NCI-H1092 (cell line): ENCODE measurements at regions not wholly inside any gene's neighbourhood (a gene's known extent, or its start where the extent isn't known, plus 50 kb on each side); places are given as distances from the start of the nearest gene placed in this dataset.

Experiments used
- DNase-seq: peaks from one replicate; lab custom pipeline; 2025; lab: John Stamatoyannopoulos, UW

DNA sequence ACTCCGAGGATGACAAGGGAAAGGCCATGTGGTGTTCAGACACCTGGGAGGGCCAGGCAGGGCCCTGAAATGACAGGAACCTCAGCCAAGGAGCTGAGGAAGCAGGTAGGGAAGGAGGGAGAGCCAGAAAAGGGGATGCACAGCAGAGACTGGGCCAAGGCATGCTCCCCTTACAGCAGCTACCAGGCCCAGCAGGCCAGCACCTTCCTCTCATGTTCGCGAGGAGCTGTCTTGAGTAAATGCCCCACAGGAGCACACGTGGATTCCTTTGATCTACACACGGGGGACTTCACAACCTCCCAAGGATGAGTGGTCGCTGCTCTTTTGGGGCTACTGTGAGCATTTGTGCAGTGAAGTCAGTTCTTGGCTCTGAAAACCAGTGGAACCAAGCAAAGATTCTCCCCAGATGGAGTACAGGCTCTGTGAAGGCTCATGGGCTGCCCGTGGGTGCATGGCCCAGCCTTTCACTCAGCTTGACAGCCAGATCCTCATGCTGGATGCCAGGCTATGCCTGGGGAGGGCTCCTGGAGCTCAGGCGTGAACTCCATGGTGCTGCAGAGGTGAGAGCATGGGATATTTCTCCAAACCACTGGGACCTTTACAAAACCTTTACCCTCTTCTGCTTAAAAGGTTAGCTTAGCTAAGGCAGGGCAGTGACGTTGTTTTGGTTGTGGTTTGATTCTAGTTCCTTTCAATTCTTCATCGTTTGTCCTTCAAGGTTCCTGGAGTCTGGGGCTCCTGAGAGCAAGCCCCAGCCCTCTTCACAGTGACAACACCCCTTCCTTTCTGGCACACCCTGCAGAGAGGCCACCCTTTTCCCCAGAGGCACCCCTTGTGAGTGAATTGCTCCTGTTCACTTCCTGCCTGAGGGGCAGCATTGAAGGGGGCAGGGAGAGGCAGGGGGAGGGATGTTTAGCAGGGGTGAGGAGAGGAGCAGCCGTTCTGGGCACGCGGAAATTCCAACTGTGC lies 74.2 kb upstream of the ZPBP start:
- no peak for DNase-seq

DNA sequence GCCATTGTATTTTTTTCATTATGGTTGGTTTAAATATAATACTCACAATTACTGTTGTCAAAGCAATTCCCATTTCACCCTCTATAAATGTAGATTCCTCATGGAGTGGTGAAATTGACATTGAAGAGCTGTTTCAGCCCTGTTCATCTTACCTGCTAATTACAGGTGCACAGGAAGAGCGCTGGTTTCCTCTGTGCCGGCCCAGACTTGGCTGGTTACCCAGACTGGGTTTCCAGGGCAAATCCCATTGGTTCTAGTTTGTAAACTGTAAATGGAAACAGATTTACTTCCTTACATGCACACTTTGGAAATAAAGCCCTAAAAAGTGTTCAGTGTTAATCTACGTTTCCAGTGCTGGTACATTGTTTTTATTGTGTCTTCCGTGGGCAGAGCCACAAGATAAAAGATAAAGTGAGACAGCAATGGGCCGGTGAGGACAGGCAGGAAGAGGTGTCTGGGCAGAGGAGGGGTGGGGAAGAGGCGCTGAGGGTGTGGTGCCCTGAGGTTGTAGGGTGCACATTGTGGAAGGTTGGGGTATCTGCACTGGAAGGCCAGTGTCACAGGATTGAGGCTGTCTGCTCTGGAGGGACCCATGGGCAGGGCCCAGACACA lies 71.6 kb upstream of the ZPBP start:
- no peak for DNase-seq

DNA sequence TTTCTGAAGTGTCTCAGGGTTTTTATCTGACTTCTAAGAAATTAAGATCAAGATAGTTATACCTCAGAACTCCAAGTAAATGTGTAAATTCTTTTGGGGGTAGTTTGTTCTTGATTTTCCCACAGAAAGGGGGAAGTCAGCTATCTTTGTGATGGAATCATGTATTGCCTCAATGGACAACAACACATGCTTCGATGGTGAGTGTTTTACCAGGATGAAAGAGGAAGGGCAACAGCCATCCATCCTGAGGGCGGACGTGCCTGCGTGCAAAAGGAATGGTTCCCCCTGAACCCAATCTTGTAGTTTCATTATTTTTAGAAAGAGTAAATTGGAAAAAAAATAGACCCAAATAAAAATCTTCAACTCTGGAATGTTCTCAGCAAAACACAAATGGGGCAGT lies 67.2 kb upstream of the ZPBP start:
- no peak for DNase-seq

DNA sequence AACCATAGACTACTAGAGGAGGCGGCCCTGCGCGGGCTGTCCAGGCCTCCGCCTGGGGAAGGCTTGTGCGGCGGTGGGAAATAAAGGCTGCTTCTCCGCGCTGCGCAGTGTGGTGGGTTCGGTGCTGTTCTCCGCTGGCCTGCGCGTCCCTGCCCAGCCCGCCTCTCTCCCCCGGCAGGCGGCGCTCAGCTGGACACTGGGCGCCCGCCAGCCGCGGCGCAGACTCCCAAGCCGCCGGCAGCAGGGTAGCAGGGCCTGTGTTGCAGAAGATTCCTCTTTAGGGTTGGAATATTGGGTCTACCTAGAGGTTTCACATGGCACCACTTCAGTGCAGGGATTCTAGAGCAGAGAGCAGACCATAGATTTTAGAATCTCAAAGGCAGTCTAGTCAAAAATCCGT lies 66.1 kb upstream of the ZPBP start:
- no peak for DNase-seq

DNA sequence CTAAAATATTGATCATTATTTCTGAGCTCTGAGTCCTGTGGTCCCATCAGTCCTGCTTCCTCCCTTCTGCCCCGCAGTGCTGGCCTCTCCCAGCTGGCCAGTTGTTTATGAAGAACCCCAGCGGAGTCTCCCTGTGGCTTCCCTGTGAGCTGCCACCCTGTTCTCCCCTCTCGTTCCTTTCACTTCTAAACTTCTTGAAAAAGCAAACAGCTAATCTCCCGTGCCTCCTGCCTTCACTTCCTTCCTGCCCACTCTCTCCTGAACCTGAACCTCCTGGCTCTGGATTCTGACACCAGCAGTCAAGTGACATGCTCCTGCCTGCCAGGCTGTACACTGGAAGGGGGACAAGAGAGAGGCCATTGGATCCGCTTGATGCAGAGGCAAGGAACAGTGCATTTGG lies 63.7 kb upstream of the ZPBP start:
- DNase-seq, result no peak

DNA sequence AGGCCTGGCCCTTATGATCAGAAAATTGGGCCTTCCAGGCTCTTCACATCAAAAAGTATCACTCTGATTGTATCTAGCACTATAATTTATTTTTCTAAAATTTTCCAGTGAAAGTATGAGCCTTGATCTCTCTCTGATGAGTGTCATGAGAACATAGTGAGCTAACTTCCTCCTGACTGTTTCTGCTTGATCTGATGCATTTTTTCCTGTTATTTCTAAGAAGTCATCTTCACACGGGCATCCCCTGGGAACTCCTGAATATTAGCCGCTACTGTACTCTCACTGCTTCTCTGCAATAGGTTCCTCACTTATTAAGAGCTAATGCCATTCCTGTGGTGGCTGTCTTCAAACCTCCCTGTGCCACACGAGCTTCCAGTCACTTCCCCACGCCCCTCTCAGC lies 63.1 kb upstream of the ZPBP start:
- DNase-seq, result no peak

DNA sequence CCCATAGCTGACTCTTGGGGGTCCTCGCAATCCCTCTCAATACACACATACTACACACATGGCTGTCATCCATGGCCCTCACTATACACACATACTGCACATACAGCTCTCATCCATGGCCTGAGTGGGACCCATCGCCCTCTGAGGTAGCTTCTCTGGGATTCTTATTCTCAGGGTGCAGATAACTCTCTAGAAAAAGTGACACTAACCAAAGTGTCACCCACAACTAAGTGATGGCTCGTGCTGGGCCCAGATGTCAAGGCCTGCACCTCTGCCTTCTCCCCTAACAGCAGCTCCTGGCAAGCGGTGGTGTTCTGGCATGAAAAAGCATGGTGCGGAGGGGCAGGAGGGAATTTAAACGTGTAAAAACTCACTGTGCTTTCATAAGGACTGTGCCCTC lies 62.7 kb upstream of the ZPBP start:
- DNase-seq, result no peak

DNA sequence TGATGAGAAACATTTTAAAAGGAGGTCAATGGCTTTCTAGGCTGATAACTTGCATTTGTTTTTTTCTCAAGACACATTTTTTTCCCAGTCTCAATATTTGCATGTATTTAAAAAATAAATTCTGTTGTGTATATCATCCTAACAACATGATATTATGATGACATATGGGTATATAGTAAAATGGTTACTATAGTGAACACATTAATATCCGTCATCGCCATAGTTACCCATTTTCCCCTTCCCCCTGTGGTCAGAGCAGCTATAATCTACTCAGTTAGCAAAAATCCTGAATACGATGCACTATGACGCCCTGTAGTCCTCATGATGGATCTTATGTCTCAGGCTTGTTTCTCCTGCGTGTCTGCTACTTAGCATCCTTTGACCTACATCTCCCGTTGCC lies 60.9 kb upstream of the ZPBP start:
- no peak for DNase-seq

DNA sequence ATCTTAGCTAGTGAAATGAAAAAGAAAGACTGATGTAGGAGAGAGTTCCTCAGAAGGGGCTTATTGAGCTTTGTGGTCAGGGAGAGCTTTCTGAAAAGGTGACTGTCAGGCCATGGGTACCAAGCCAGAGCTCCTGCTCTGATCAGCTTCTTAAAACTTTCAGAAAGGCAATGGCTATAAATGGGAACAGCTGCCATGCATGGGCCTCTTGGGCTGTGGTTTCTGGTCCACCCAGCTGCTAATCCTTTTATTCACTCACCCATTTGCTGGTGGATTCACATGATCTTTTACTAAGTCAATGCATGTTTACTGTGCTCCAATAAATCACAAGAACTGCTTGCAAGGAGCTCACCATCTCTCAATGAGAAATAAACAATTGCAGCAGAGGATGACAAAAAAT lies 60.1 kb upstream of the ZPBP start:
- no peak for DNase-seq

DNA sequence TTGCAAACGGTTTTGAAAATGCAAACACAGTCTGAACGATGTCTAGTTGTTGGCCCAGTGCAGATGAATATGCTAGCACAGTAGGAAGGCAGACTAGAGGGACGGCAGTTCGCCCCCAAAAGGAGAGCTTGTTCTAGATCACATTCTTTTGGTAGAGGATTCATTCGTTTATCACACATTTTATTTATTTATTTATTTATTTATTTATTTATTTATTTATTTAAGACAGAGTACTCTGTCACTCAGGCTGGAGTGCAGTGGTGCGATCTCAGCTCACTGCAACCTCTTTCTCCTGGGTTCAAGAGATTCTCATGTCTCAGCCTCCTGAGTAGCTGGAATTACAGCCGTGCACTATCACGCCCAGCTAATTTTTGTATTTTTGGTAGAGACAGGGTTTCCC lies 59.4 kb upstream of the ZPBP start:
- no peak for DNase-seq

DNA sequence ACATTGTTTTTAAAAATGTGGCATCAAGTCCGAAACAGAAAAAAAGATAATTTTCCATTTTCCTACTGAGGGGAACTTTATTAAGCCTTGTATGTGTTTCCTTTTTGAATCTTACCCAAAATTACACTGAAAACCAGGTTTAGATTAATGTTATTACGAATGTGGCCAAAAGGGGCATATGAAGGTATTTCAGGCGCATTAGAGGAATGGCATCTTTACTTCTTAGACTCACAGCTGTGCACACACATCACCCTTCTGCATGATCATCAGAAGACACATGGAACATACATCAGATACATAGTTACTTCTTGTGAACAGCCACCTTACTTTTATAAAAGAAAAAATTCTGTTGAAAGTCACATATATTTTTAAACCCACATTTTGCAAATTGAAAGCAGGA lies 58.6 kb upstream of the ZPBP start:
- no peak for DNase-seq

DNA sequence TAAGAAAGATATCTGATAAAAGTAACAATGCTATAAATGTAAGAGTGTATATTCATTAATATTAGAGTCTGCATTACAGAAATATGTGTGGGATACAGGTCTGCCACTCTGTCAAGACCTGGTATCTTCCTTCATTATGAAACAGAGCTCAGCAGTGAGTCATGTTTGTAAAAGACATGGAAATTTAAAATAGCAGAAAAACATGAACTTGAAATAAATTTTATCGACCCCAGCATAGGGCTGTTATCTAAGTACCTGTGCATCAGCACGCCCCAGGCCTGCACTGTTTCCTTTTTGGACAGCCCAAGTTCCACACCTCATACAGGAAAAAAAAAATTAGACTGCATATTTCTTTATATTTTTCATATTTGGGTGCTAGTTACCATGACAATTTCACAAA lies 58.0 kb upstream of the ZPBP start:
- DNase-seq, result no peak

DNA sequence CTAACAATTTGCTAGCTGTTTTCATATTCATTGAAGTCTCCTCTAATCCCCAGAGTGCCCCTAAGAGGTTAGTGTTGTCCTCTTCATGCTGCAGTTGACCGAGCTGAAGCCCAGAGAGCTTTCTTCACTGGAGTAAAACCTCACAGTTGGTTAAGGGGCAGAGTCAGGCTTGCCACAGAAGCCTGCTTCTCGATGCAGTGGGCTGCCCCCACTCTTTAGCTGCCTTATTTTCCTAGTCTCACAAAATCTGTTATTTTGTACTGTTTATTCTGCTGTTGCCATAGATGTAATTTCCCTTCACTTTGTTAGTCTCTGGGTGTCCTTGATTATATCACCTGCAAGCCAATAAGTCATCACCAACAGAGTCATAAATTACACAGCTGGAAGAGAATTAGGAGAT lies 56.3 kb upstream of the ZPBP start:
- DNase-seq, result no peak

DNA sequence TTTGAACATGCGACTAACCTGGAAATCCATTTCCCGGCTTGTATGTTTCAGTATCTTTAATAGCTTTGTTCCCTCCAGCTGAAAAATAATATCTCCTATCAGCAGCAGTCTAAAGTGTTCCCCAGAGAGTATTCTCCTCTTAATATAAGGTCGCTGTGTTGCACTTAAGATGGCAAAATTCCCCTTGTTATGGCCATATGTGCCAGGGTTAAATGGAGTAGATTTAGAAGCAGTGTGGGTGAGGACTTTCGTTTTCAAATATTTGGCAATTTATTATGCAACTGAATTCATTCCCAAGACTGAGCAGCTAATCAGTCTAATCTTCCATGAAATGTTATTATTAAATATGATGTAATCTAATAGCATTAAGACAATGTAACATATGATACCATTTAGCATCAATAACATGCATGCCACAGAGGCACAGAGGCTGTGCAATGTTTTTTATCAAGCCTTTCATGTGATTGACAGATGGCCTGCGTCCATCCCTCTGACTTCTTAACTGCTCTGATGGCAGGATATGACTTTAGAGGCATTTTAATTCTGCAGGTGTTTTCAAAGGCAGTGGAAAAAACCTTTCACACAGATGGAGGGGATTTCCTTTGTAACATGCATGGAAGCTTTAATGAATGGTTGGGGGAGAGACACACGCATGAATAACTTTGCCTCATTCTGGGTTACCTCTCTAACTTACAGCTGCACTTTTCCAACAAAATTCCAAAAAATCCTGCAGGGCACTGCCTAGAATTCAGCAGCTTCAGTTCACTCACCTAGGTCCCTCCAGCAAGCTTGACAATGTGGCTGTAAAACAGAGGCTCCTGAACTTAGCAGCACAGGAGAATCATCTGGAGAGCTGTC lies 55.1 kb upstream of the ZPBP start:
- DNase-seq, result no peak

DNA sequence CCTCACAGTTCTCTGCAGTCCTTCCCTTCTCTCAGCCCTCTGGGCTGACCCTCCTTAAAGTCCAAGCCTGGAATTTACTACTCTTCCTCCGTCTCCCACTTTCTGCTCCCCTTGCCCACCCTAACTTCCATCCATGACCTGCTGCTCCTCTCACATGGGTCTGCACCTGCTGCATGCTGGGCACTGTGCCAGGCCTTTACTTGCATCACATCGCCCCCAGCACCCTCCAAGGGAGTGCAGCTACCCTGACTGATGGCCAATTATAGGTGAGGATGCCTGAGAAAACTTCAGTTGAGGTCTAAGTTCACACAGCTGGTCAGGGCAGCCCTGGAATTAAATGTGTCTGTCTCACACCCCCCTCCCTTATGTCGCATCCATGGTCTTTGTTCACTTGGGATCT lies 53.6 kb upstream of the ZPBP start:
- peak; percentile 17 for DNase-seq

DNA sequence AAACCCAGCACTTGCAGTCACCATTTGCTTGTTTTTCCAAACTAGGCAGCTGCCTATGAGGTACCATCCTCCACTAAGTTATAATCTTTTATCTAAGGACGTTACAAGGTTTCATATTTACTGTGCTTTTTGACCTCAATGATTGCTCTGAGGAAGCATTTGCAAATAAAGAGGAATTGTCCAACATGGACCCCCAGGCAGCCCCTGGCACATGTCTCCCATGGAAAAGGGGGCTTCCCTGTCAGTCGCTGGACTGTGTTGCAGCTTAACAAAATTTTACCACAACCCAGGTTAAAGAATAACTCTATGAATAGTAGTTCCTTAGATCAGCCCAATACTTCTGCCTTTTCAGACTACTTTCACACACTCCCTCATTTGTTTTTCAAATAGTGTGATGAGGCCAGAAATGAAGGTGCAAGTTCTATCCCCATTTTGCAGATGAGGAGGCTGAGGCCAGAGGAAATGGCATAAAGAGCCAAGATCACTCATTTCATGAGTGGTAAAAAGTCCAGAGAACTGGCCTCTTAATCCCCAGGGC lies 52.8 kb upstream of the ZPBP start:
- DNase-seq, result no peak

DNA sequence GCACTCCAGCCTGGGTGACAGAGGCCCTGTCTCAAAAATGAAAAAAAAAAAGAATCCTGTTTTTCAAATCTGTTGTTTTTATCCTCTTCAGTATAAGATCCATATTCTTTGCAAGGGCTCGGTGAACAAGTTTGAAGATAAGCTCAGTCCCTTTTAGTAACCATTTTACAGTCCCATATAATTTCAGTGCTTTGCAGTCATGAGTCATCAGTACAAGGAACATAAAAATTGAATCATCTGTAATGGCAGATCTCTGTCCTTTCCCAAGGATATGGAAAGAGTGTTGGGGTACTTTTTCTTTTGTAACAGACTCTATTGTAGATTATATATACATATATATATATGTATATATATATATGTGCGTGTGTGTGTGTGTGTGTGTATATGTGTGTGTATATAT lies 52.2 kb upstream of the ZPBP start:
- DNase-seq, result no peak
